K562 (cell line): ENCODE measurements at regions not wholly inside any gene's neighbourhood (a gene's known extent, or its start where the extent isn't known, plus 50 kb on each side); places are given as distances from the start of the nearest gene placed in this dataset.

ENCODE experiments used
- ATAC-seq: fragments of 200-7000 bp; cut with Tn5 transposase; 3 replicates; pipeline ENCODE4 v1.9.1; 2020; ENCODE audit warnings: moderate library complexity
- BruUV-seq: library from RNA; stranded (reverse); fragments of 400-500 nt; replicated peaks from 2 replicates; lab custom pipeline; 2021; lab: Mats Ljungman, UMichigan
- CTCF ChIA-PET: fragments of 300-600 bp; formaldehyde crosslinking; extraction: SDS; loops from one replicate; lab custom pipeline; 2021; ENCODE audit warnings: low intra/inter-chr PET ratio; lab: Yijun Ruan, JAX
- POLR2A ChIA-PET: fragments of 300-600, 350-650 bp; sonication (Branson Sonifier 250); formaldehyde crosslinking; extraction: SDS; loops from one replicate; lab custom pipeline; 2021; ENCODE audit warnings: antibody characterized with exemption, inconsistent platforms; lab: Yijun Ruan, JAX
- DNase-seq, 4 experiments: peaks; one replicate each; pipeline versions ENCODE4 v3.0.0 to v3.0.0-alpha.2; 2011 to 2018; ENCODE audit warnings: low spot score in 3 of 4, mixed read lengths in 3 of 4; ENCODE audit errors: extremely low read depth in 1 of 4
- FAIRE-seq: peaks from 2 replicates; lab custom pipeline; 2011; peaks lifted over from hg19 to GRCh38; lab: Jason Lieb, UNC
- H2AFZ ChIP-seq: 2 replicates; pipeline ENCODE4 v1.6.0; 2011; ENCODE audit warnings: low read depth, low read length, control low read depth, inconsistent platforms
- H3K27ac ChIP-seq: fragments of 200-600 bp; 3 replicates; pipeline ENCODE4 v1.8.0; 2011; ENCODE audit warnings: low read depth, mild to moderate bottlenecking, control low read depth, inconsistent platforms, low read length, moderate library complexity, mixed read lengths; ENCODE audit errors: extremely low read depth
- H3K27me3 ChIP-seq, 2 experiments: fragments of 300-600 bp in 1 of 2; 2 replicates in 1 of 2; 3 replicates in 1 of 2; pipeline versions ENCODE4 v1.6.0 to v1.8.0; 2011; ENCODE audit warnings: inconsistent platforms in 2 of 2, low read length in 2 of 2, mild to moderate bottlenecking in 1 of 2, mixed read lengths in 1 of 2, moderate library complexity in 1 of 2; ENCODE audit not compliant: control insufficient read depth in 2 of 2, insufficient read depth in 2 of 2
- H3K36me3 ChIP-seq: fragments of 300-600 bp; 3 replicates; pipeline ENCODE4 v1.8.0; 2011; ENCODE audit warnings: mild to moderate bottlenecking, low read length, inconsistent platforms; ENCODE audit not compliant: control insufficient read depth, insufficient read depth
- H3K4me1 ChIP-seq, 2 experiments: fragments of 200-600 bp in 1 of 2; replicated peaks in 1 of 2; 2 replicates in 1 of 2; 3 replicates in 1 of 2; pipeline versions ENCODE4 v1.5.1 to v1.8.0; 2011; ENCODE audit warnings: inconsistent platforms in 2 of 2, low read length in 2 of 2, mild to moderate bottlenecking in 1 of 2, mixed read lengths in 1 of 2, moderate library complexity in 1 of 2; ENCODE audit not compliant: control insufficient read depth in 2 of 2, insufficient read depth in 2 of 2
- H3K4me2 ChIP-seq: 2 replicates; pipeline ENCODE4 v1.6.1; 2011; ENCODE audit warnings: low read length, control low read depth, inconsistent platforms, mixed read lengths; ENCODE audit not compliant: insufficient read depth
- H3K4me3 ChIP-seq: fragments of 200-600 bp; sonication (generic), shearing (Covaris generic); 2 replicates; pipeline ENCODE4 v1.5.1; 2016; ENCODE audit warnings: control low read depth, inconsistent platforms
- H3K79me2 ChIP-seq: fragments of 200-600 bp; 3 replicates; pipeline ENCODE4 v1.8.0; 2011; ENCODE audit warnings: low read length, inconsistent platforms; ENCODE audit not compliant: control insufficient read depth, insufficient read depth
- H3K9ac ChIP-seq, 2 experiments: 2 replicates each; pipeline versions ENCODE4 v1.6.0 to v1.6.1; 2011; ENCODE audit warnings: low read depth in 2 of 2, low read length in 2 of 2, control low read depth in 1 of 2, inconsistent platforms in 1 of 2, mild to moderate bottlenecking in 1 of 2, mixed read lengths in 1 of 2; ENCODE audit not compliant: insufficient read depth in 1 of 2
- H3K9me1 ChIP-seq: one replicate; pipeline ENCODE4 v1.6.0; 2011; ENCODE audit warnings: inconsistent platforms, mild to moderate bottlenecking, low read length, moderate library complexity; ENCODE audit not compliant: control insufficient read depth, insufficient read depth
- H3K9me3 ChIP-seq: replicated peaks from 2 replicates; pipeline ENCODE4 v1.5.1; 2011; ENCODE audit warnings: low read depth, low read length, inconsistent platforms; ENCODE audit not compliant: control insufficient read depth, insufficient read depth
- H4K20me1 ChIP-seq: replicated peaks from 2 replicates; pipeline ENCODE4 v1.6.1; 2011; ENCODE audit warnings: low read length, inconsistent platforms, mixed read lengths; ENCODE audit not compliant: control insufficient read depth, insufficient read depth
- BHLHE40 ChIP-seq: IDR thresholded peaks from 2 replicates; pipeline ENCODE4 v1.6.1; 2011; ENCODE audit warnings: low read length, improper control_type of control experiment
- BMI1 ChIP-seq: fragments of 150-350 bp; IDR thresholded peaks from 2 replicates; pipeline ENCODE4 v1.6.1; 2014; ENCODE audit warnings: low read length
- DACH1 ChIP-seq: fragments of 450-650 bp; IDR thresholded peaks from 2 replicates; pipeline ENCODE4 v1.6.1; 2018; ENCODE audit not compliant: partially characterized antibody
- ERF ChIP-seq: fragments of 450-650 bp; formaldehyde crosslinking; IDR thresholded peaks from 2 replicates; pipeline ENCODE4 v1.4.0; 2020; ENCODE audit warnings: mild to moderate bottlenecking, mixed read lengths
- MXI1 ChIP-seq: IDR thresholded peaks from 2 replicates; pipeline ENCODE4 v1.6.1; 2011; ENCODE audit warnings: low read depth, mild to moderate bottlenecking, improper control_type of control experiment, low read length
- SNAPC5 ChIP-seq: fragments of 250-450 bp; sonication (Bioruptor Pico); IDR thresholded peaks from 2 replicates; pipeline ENCODE4 v1.8.0; 2021; ENCODE audit warnings: moderate library complexity, mild to moderate bottlenecking, inconsistent platforms
- SPI1 ChIP-seq: IDR thresholded peaks from 2 replicates; pipeline ENCODE4 v1.6.1; 2011; ENCODE audit warnings: low read depth, low read length, control low read depth, borderline replicate concordance
- TFAP4 ChIP-seq: sonication (generic); formaldehyde crosslinking; IDR thresholded peaks from 2 replicates; pipeline ENCODE4 v1.8.0; 2022; ENCODE audit warnings: missing genetic modification reagents, mild to moderate bottlenecking, moderate library complexity, borderline replicate concordance
- XRCC4 ChIP-seq: IDR thresholded peaks from one replicate; pipeline ENCODE4 v1.6.1; 2011; ENCODE audit not compliant: insufficient read depth, insufficient read length; ENCODE audit errors: extremely low read depth
- ZBED1 ChIP-seq: IDR thresholded peaks from 2 replicates; pipeline ENCODE4 v1.6.1; 2014
- ZBTB7A ChIP-seq: IDR thresholded peaks from 2 replicates; pipeline ENCODE4 v1.6.1; 2011; ENCODE audit warnings: low read depth, mild to moderate bottlenecking, low read length, moderate library complexity, borderline replicate concordance; ENCODE audit not compliant: control insufficient read depth
- ZNF311 ChIP-seq: fragments of 250-450 bp; sonication (Bioruptor Pico); IDR thresholded peaks from 2 replicates; pipeline ENCODE4 v1.4.0; 2020; ENCODE audit warnings: mild to moderate bottlenecking, moderate library complexity
- ZNF644 ChIP-seq: fragments of 200-800 bp; sonication (Bioruptor generic); IDR thresholded peaks from 2 replicates; pipeline ENCODE4 v1.6.1; 2016; ENCODE audit warnings: low read depth, missing genetic modification characterization, missing compliant biosample characterization
- ZNF79 ChIP-seq: fragments of 250-450 bp; sonication (Bioruptor Pico); IDR thresholded peaks from 2 replicates; pipeline ENCODE4 v1.4.0; 2020; ENCODE audit warnings: low read depth, mild to moderate bottlenecking, moderate library complexity
- ZNF830 ChIP-seq: fragments of 250-450 bp; sonication (Bioruptor Pico); IDR thresholded peaks from 2 replicates; pipeline ENCODE4 v1.5.0; 2021; ENCODE audit warnings: mild to moderate bottlenecking
- in situ Hi-C: fragments of 300-500 bp; cut with MboI; formaldehyde crosslinking; loops from 4 replicates; pipeline ENCODE4 v1.15.0; 2018; ENCODE audit warnings: inconsistent platforms, mixed read lengths
- intact Hi-C: fragments of 100-400 bp; cut with micrococcal nuclease; formaldehyde crosslinking; loops from 2 replicates; pipeline ENCODE4 v1.14.2; 2022

GRCh38 chr21:25281134-25281533 lies 326.1 kb downstream of the MRPL39 start:
- DNase-seq (no peak), ATAC-seq (no peak), FAIRE-seq (no peak)
- POLR2A ChIA-PET: no interaction called here
- Histone ChIP-seq H3K9me1 (no peaks in the 10 kb centered on the region), H3K4me1 (no peaks in the 10 kb centered on the region), H3K36me3 (no peaks in the 10 kb centered on the region), H3K9ac (no peak overlapping the region), H3K27me3 (no peaks in the 10 kb centered on the region), H3K9me3 (peaks cover 3% of the 10 kb centered on the region; the same call in 1 of the 2 replicates), H4K20me1 (no peaks in the 10 kb centered on the region), H3K79me2 (no peaks in the 10 kb centered on the region), H3K27ac (no peak overlapping the region), H3K4me3 (no peak overlapping the region), H3K4me2 (no peak overlapping the region), H2AFZ (no peak overlapping the region)
- in situ Hi-C loops (no loop called here), intact Hi-C loops (no loop called here)
- BruUV-seq: no TSS peak
- no peak for TF ChIP-seq ZNF644 (tag)
- TF ChIP-seq SPI1: no peak
- TF ChIP-seq BMI1: no peak
- TF ChIP-seq MXI1: no peak
- no peak for TF ChIP-seq ZNF311
- no peak for TF ChIP-seq DACH1
- TF ChIP-seq BHLHE40: no peak
- no peak for TF ChIP-seq XRCC4
- no peak for TF ChIP-seq ZNF79
- TF ChIP-seq ZBED1: no peak
- no peak for TF ChIP-seq ERF (CRISPR knock-in tag)
- TF ChIP-seq SNAPC5 (CRISPR knock-in tag): no peak
- TF ChIP-seq ZBTB7A: no peak
- TF ChIP-seq TFAP4 (CRISPR knock-in tag): no peak
- TF ChIP-seq ZNF830 (CRISPR knock-in tag): no peak
- CTCF ChIA-PET: no interaction called here
